SK-N-SH treated with all-trans-retinoic acid at 6 μM for 48 hours (cell line): ENCODE measurements at regions not wholly inside any gene's neighbourhood (a gene's known extent, or its start where the extent isn't known, plus 50 kb on each side); places are given as distances from the start of the nearest gene placed in this dataset.

Experiments used
- CSDC2 ChIP-seq: fragments of 250-450 bp; sonication (Bioruptor Pico); IDR thresholded peaks from 2 replicates; pipeline ENCODE4 v1.5.0; 2020; ENCODE audit warnings: mild to moderate bottlenecking, moderate library complexity
- ESRRG ChIP-seq: fragments of 250-450 bp; sonication (Bioruptor Pico); IDR thresholded peaks from 2 replicates; pipeline ENCODE4 v1.6.1; 2021; ENCODE audit warnings: mild to moderate bottlenecking
- RARB ChIP-seq: fragments of 250-450 bp; sonication (Bioruptor Pico); IDR thresholded peaks from 2 replicates; pipeline ENCODE4 v1.8.0; 2021; ENCODE audit warnings: mild to moderate bottlenecking, moderate library complexity
- ZC3H10 ChIP-seq: fragments of 250-450 bp; sonication (Bioruptor Pico); IDR thresholded peaks from 2 replicates; pipeline ENCODE4 v1.5.1; 2021; ENCODE audit warnings: mild to moderate bottlenecking, moderate library complexity
- ZNF565 ChIP-seq: fragments of 450-650 bp; formaldehyde crosslinking; conservative IDR thresholded peaks from 2 replicates; pipeline ENCODE4 v1.5.0; 2020; ENCODE audit warnings: low read depth, mild to moderate bottlenecking, moderate library complexity
- TF ChIP-seq, protein P1 (sequence below): fragments of 250-450 bp; sonication (Bioruptor Pico); IDR thresholded peaks from 2 replicates; pipeline ENCODE4 v1.8.0; 2020; ENCODE audit warnings: mild to moderate bottlenecking, moderate library complexity, borderline replicate concordance
- TF ChIP-seq, protein P2 (sequence below): fragments of 250-450 bp; sonication (Bioruptor Pico); IDR thresholded peaks from 2 replicates; pipeline ENCODE4 v1.8.0; 2021; ENCODE audit warnings: low read depth, mild to moderate bottlenecking, moderate library complexity, borderline replicate concordance
- TF ChIP-seq, protein P3 (sequence below): fragments of 250-450 bp; sonication (Bioruptor Pico); IDR thresholded peaks from 2 replicates; pipeline ENCODE4 v1.5.1; 2020; ENCODE audit warnings: low read depth, mild to moderate bottlenecking, moderate library complexity

DNA sequence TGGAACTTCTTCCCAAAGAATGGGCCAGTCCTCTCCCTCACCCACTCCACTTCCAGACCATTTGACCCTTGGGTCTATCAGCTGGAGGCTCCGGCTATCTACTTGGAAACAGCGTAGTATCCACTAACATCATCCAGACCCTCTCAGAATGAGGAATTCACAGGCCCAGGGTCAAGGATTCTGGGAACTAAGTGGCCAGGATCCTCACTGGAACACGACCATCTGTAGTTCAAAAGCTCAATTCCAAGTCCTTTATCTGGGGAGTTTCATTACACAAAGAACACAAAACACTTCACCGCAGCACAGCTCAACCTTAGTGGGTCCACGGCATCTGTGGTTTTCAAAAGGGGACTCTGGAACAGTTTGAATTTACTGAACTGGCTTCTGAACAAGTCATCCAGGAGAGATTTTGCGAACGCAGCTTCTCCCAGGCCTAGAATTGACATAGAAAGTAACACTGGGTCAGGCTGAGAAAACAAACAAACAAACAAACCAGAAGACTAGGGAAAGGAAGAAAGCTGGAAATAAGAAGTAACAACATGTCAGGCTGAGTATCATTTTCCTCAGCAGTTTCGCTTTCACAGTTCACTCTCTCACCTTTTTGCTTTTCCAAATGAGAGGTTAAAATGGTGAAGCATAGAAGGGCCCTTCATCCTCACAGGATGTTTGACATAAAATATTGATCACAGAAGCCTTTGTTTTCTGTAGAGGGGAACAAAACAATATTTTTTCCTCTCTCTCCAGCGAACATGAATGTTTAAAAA, 57.6 kb upstream of the USP6NL start:
- TF ChIP-seq RARB (CRISPR knock-in tag) (no peak), CSDC2 (no peak), ZNF565 (CRISPR knock-in tag) (no peak), ZC3H10 (no peak), ESRRG (CRISPR knock-in tag) (no peak)
- TF ChIP-seq, protein P1, sequence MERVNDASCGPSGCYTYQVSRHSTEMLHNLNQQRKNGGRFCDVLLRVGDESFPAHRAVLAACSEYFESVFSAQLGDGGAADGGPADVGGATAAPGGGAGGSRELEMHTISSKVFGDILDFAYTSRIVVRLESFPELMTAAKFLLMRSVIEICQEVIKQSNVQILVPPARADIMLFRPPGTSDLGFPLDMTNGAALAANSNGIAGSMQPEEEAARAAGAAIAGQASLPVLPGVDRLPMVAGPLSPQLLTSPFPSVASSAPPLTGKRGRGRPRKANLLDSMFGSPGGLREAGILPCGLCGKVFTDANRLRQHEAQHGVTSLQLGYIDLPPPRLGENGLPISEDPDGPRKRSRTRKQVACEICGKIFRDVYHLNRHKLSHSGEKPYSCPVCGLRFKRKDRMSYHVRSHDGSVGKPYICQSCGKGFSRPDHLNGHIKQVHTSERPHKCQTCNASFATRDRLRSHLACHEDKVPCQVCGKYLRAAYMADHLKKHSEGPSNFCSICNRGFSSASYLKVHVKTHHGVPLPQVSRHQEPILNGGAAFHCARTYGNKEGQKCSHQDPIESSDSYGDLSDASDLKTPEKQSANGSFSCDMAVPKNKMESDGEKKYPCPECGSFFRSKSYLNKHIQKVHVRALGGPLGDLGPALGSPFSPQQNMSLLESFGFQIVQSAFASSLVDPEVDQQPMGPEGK (CRISPR knock-in tag): no peak
- TF ChIP-seq, protein P2, sequence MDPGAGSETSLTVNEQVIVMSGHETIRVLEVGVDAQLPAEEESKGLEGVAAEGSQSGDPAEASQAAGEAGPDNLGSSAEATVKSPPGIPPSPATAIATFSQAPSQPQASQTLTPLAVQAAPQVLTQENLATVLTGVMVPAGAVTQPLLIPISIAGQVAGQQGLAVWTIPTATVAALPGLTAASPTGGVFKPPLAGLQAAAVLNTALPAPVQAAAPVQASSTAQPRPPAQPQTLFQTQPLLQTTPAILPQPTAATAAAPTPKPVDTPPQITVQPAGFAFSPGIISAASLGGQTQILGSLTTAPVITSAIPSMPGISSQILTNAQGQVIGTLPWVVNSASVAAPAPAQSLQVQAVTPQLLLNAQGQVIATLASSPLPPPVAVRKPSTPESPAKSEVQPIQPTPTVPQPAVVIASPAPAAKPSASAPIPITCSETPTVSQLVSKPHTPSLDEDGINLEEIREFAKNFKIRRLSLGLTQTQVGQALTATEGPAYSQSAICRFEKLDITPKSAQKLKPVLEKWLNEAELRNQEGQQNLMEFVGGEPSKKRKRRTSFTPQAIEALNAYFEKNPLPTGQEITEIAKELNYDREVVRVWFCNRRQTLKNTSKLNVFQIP: no peak
- TF ChIP-seq, protein P3, sequence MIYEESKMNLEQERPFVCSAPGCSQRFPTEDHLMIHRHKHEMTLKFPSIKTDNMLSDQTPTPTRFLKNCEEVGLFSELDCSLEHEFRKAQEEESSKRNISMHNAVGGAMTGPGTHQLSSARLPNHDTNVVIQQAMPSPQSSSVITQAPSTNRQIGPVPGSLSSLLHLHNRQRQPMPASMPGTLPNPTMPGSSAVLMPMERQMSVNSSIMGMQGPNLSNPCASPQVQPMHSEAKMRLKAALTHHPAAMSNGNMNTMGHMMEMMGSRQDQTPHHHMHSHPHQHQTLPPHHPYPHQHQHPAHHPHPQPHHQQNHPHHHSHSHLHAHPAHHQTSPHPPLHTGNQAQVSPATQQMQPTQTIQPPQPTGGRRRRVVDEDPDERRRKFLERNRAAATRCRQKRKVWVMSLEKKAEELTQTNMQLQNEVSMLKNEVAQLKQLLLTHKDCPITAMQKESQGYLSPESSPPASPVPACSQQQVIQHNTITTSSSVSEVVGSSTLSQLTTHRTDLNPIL (CRISPR knock-in tag): no peak
